ENCODE measurements at regions not wholly inside any gene's neighbourhood (a gene's known extent, or its start where the extent isn't known, plus 50 kb on each side); places are given as distances from the start of the nearest gene placed in this dataset.

DNA sequence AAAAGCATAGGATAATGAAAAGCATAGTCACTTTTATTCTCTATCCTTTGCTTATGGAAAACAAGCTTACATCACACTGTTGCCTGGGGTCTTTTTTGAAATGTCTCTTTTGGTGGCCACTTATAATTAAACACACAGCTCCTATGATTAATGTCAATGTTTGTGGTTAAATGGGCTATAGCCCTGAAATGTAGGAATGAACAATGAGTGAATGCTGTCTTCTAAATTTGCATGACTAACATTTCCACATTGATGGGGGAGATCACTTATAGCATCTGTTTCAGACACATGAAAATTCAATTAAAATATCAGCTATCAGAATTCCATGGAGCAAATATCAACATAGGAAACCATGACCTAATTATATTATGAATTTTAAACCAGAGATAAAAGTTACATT lies 171.4 kb upstream of the FAT3 start:
- Histone ChIP-seq H3K4me3 (ENCODE audit: low read length) (no peak overlapping the region), H3K4me2 (ENCODE audit: low read length) (no peak overlapping the region), H3K4me1 (ENCODE audit: control insufficient read depth, low read depth, low read length) (peaks cover 3% of the 10 kb centered on the region), H3K36me3 (ENCODE audit: control insufficient read depth, insufficient read depth, low read length) (no peaks in the 10 kb centered on the region), H3K56ac (ENCODE audit: low read length) (no peak overlapping the region), H4K5ac (ENCODE audit: low read length) (no peak overlapping the region), H2BK5ac (ENCODE audit: low read length) (no peak overlapping the region), H3K79me1 (ENCODE audit: low read length) (no peaks in the 10 kb centered on the region), H2BK15ac (replicated peaks; ENCODE audit: low read depth) (no peak overlapping the region), H3K18ac (ENCODE audit: low read length) (no peak overlapping the region), H3K27me3 (ENCODE audit: insufficient read depth, low read length, poor library complexity) (no peaks in the 10 kb centered on the region), H2BK120ac (ENCODE audit: low read depth, low read length) (no peak overlapping the region), H2AK5ac (ENCODE audit: low read length) (no peak overlapping the region), H3K9ac (ENCODE audit: low read length) (no peak overlapping the region), H3K23ac (ENCODE audit: low read length) (no peak overlapping the region), H3K79me2 (ENCODE audit: control insufficient read depth, insufficient read depth, low read length) (no peaks in the 10 kb centered on the region), H3K27ac (ENCODE audit: low read depth, low read length) (no peak overlapping the region), H3K4ac (ENCODE audit: low read depth, low read length) (no peak overlapping the region), H4K8ac (ENCODE audit: low read depth, low read length) (no peak overlapping the region)
- DNase-seq: no peak

DNA sequence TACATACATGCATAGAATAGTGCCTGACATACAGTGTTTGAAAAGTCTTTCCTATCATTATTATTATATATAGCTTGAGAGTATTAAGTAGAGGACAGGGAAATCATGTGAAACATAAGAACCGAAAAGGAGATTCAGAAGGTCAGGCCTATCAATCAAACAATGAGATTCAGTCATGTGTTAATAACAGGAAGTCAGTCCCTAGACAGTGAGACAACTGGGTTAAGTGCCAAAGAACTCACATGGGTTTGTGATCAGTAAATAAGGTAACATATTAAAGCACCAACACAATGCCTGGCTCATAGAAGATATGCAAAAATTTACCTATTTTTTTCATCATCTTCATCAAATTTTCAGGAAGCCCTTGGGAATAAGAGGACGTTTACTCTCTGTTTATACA lies 174.3 kb upstream of the FAT3 start:
- H3K56ac ChIP-seq (ENCODE audit: low read length): no peak overlapping the region
- H3K9ac ChIP-seq (ENCODE audit: low read length): no peak overlapping the region
- H3K4me3 ChIP-seq (ENCODE audit: low read length): no peak overlapping the region
- H4K5ac ChIP-seq (ENCODE audit: low read length): no peak overlapping the region
- no peaks in the 10 kb centered on the region for H3K36me3 ChIP-seq (ENCODE audit: control insufficient read depth, insufficient read depth, low read length)
- H3K4me2 ChIP-seq (ENCODE audit: low read length): no peak overlapping the region
- H3K23ac ChIP-seq (ENCODE audit: low read length): no peak overlapping the region
- no peaks in the 10 kb centered on the region for H3K27me3 ChIP-seq (ENCODE audit: insufficient read depth, low read length, poor library complexity)
- no peak overlapping the region for H3K18ac ChIP-seq (ENCODE audit: low read length)
- no peak overlapping the region for H4K8ac ChIP-seq (ENCODE audit: low read depth, low read length)
- no peak overlapping the region for H2BK120ac ChIP-seq (ENCODE audit: low read depth, low read length)
- no peak overlapping the region for H3K27ac ChIP-seq (ENCODE audit: low read depth, low read length)
- no peak for DNase-seq
- H3K4ac ChIP-seq (ENCODE audit: low read depth, low read length): no peak overlapping the region
- peaks cover 3% of the 10 kb centered on the region for H3K4me1 ChIP-seq (ENCODE audit: control insufficient read depth, low read depth, low read length)
- H3K79me1 ChIP-seq (ENCODE audit: low read length): no peaks in the 10 kb centered on the region
- no peaks in the 10 kb centered on the region for H3K79me2 ChIP-seq (ENCODE audit: control insufficient read depth, insufficient read depth, low read length)
- H2BK15ac ChIP-seq (replicated peaks; ENCODE audit: low read depth): no peak overlapping the region
- H2AK5ac ChIP-seq (ENCODE audit: low read length): no peak overlapping the region
- H2BK5ac ChIP-seq (ENCODE audit: low read length): no peak overlapping the region
- no CpG with 5 or more reads among the region's 2 CpGs for WGBS (ENCODE audit: extremely low coverage, insufficient coverage, low lambda C conversion rate)

DNA sequence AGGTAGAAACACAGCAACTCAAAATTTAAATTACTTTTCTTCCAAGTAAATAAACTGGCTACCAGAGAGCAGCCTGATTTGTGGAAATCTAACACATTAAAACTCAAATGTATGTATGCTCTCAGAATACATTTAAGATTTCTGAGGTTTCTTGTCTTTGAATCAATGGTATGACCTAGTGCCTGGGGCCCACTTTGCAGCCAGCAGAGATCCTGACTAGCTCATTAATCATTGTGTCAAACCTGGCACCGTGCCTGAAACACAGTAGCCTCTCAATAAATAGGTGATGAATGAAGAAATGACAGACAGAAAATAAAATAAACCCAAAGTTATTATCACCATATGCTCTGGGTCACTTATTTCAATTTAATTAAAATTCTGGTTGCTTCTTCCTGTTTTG lies 176.2 kb upstream of the FAT3 start:
- peaks cover 3% of the 10 kb centered on the region for H3K4me1 ChIP-seq (ENCODE audit: control insufficient read depth, low read depth, low read length)
- H3K4me2 ChIP-seq (ENCODE audit: low read length): no peak overlapping the region
- no peak overlapping the region for H3K18ac ChIP-seq (ENCODE audit: low read length)
- no peak overlapping the region for H2AK5ac ChIP-seq (ENCODE audit: low read length)
- no peak overlapping the region for H3K4ac ChIP-seq (ENCODE audit: low read depth, low read length)
- WGBS (ENCODE audit: extremely low coverage, insufficient coverage, low lambda C conversion rate): no CpG with 5 or more reads among the region's 1 CpG
- no peak overlapping the region for H3K23ac ChIP-seq (ENCODE audit: low read length)
- no peaks in the 10 kb centered on the region for H3K27me3 ChIP-seq (ENCODE audit: insufficient read depth, low read length, poor library complexity)
- H3K56ac ChIP-seq (ENCODE audit: low read length): no peak overlapping the region
- H2BK15ac ChIP-seq (replicated peaks; ENCODE audit: low read depth): no peak overlapping the region
- no peaks in the 10 kb centered on the region for H3K79me1 ChIP-seq (ENCODE audit: low read length)
- H2BK120ac ChIP-seq (ENCODE audit: low read depth, low read length): no peak overlapping the region
- no peak overlapping the region for H3K4me3 ChIP-seq (ENCODE audit: low read length)
- H4K5ac ChIP-seq (ENCODE audit: low read length): no peak overlapping the region
- DNase-seq: no peak
- no peaks in the 10 kb centered on the region for H3K79me2 ChIP-seq (ENCODE audit: control insufficient read depth, insufficient read depth, low read length)
- no peak overlapping the region for H3K9ac ChIP-seq (ENCODE audit: low read length)
- H3K36me3 ChIP-seq (ENCODE audit: control insufficient read depth, insufficient read depth, low read length): no peaks in the 10 kb centered on the region
- H2BK5ac ChIP-seq (ENCODE audit: low read length): no peak overlapping the region
- H3K27ac ChIP-seq (ENCODE audit: low read depth, low read length): no peak overlapping the region
- no peak overlapping the region for H4K8ac ChIP-seq (ENCODE audit: low read depth, low read length)

DNA sequence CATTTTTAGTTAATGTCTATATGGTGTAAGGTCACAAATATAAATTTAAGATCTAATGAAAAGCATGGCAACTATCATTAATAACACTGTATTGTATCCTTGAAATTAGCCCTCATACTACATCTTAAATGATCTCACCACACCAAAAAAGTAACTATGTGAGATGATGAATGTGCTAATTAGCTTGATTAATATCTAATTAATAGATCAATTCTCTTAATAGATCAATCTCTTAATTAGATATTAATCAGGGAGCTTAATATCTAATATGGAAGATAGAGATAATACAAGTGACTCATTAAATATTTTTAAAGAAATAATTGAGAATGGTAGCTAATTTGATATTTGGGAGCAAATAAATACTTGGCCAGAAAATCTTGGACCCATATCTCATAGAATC lies 178.5 kb upstream of the FAT3 start:
- Histone ChIP-seq H3K36me3 (ENCODE audit: control insufficient read depth, insufficient read depth, low read length) (no peaks in the 10 kb centered on the region), H3K4me3 (ENCODE audit: low read length) (no peak overlapping the region), H3K79me1 (ENCODE audit: low read length) (no peaks in the 10 kb centered on the region), H2AK5ac (ENCODE audit: low read length) (no peak overlapping the region), H3K56ac (ENCODE audit: low read length) (no peak overlapping the region), H3K4ac (ENCODE audit: low read depth, low read length) (no peak overlapping the region), H3K4me2 (ENCODE audit: low read length) (no peak overlapping the region), H2BK120ac (ENCODE audit: low read depth, low read length) (no peak overlapping the region), H2BK5ac (ENCODE audit: low read length) (no peak overlapping the region), H3K9ac (ENCODE audit: low read length) (no peak overlapping the region), H4K5ac (ENCODE audit: low read length) (no peak overlapping the region), H3K4me1 (ENCODE audit: control insufficient read depth, low read depth, low read length) (peaks cover 3% of the 10 kb centered on the region), H4K8ac (ENCODE audit: low read depth, low read length) (no peak overlapping the region), H3K18ac (ENCODE audit: low read length) (no peak overlapping the region), H3K23ac (ENCODE audit: low read length) (no peak overlapping the region), H3K27ac (ENCODE audit: low read depth, low read length) (no peak overlapping the region), H3K27me3 (ENCODE audit: insufficient read depth, low read length, poor library complexity) (no peaks in the 10 kb centered on the region), H3K79me2 (ENCODE audit: control insufficient read depth, insufficient read depth, low read length) (no peaks in the 10 kb centered on the region), H2BK15ac (replicated peaks; ENCODE audit: low read depth) (no peak overlapping the region)
- no peak for DNase-seq

DNA sequence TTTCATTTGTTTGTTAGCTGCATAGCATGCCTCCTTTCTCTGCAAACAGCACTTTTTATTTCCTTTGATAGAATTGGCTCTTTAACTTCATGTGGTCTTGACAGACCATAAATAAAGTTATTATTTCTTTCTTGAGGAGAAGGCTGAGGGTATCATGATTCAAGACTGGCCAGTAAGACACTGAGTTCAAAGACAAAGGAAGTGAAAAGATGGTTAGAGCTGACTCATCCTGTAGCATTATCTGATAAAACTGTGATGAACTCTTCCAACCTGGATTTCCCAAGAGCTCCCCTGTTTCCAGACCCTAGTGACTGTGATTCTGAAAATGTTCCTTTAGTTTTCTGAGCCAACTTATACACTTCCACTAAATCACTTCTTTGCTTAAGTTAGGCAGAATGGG lies 179.3 kb upstream of the FAT3 start:
- H3K23ac ChIP-seq (ENCODE audit: low read length): no peak overlapping the region
- H3K18ac ChIP-seq (ENCODE audit: low read length): no peak overlapping the region
- no peak overlapping the region for H2BK5ac ChIP-seq (ENCODE audit: low read length)
- no peak overlapping the region for H3K4ac ChIP-seq (ENCODE audit: low read depth, low read length)
- no peaks in the 10 kb centered on the region for H3K79me2 ChIP-seq (ENCODE audit: control insufficient read depth, insufficient read depth, low read length)
- no peak overlapping the region for H2BK15ac ChIP-seq (replicated peaks; ENCODE audit: low read depth)
- peak; percentile 67 for DNase-seq
- H3K56ac ChIP-seq (ENCODE audit: low read length): no peak overlapping the region
- no peak overlapping the region for H3K4me2 ChIP-seq (ENCODE audit: low read length)
- H2AK5ac ChIP-seq (ENCODE audit: low read length): no peak overlapping the region
- no peak overlapping the region for H4K5ac ChIP-seq (ENCODE audit: low read length)
- H3K4me1 ChIP-seq (ENCODE audit: control insufficient read depth, low read depth, low read length): peaks cover 3% of the 10 kb centered on the region
- no peaks in the 10 kb centered on the region for H3K36me3 ChIP-seq (ENCODE audit: control insufficient read depth, insufficient read depth, low read length)
- no peaks in the 10 kb centered on the region for H3K27me3 ChIP-seq (ENCODE audit: insufficient read depth, low read length, poor library complexity)
- no peak overlapping the region for H4K8ac ChIP-seq (ENCODE audit: low read depth, low read length)
- H3K9ac ChIP-seq (ENCODE audit: low read length): no peak overlapping the region
- no peak overlapping the region for H3K27ac ChIP-seq (ENCODE audit: low read depth, low read length)
- no peak overlapping the region for H2BK120ac ChIP-seq (ENCODE audit: low read depth, low read length)
- H3K79me1 ChIP-seq (ENCODE audit: low read length): no peaks in the 10 kb centered on the region
- H3K4me3 ChIP-seq (ENCODE audit: low read length): no peak overlapping the region

DNA sequence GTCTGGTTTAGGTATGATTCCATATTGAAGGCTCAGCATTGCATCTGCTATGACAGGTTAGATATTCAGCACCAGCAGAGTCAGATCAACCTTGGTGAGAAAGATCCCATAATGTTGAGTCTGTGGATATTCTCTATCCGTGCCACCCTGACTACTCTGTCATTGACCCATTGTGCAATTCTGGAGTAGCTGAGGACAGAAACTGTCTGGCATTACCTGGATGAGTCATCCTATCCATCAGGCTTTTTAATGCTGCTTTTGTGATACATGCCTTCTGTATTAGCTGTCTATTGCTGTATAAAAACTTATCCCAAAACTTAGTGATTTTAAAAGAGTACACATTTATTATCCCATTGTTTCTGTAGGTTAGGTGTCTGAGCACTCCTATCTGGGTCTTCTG lies 189.1 kb upstream of the FAT3 start:
- Histone ChIP-seq H3K27ac (ENCODE audit: low read depth, low read length) (no peak overlapping the region), H3K23ac (ENCODE audit: low read length) (no peak overlapping the region), H4K8ac (ENCODE audit: low read depth, low read length) (no peak overlapping the region), H3K4ac (ENCODE audit: low read depth, low read length) (no peak overlapping the region), H3K56ac (ENCODE audit: low read length) (no peak overlapping the region), H3K18ac (ENCODE audit: low read length) (no peak overlapping the region), H3K36me3 (ENCODE audit: control insufficient read depth, insufficient read depth, low read length) (no peaks in the 10 kb centered on the region), H3K4me2 (ENCODE audit: low read length) (no peak overlapping the region), H3K79me1 (ENCODE audit: low read length) (no peaks in the 10 kb centered on the region), H2BK5ac (ENCODE audit: low read length) (no peak overlapping the region), H3K9ac (ENCODE audit: low read length) (no peak overlapping the region), H2BK15ac (replicated peaks; ENCODE audit: low read depth) (no peak overlapping the region), H3K4me3 (ENCODE audit: low read length) (no peak overlapping the region), H2AK5ac (ENCODE audit: low read length) (no peak overlapping the region), H3K4me1 (ENCODE audit: control insufficient read depth, low read depth, low read length) (no peaks in the 10 kb centered on the region), H2BK120ac (ENCODE audit: low read depth, low read length) (no peak overlapping the region), H3K27me3 (ENCODE audit: insufficient read depth, low read length, poor library complexity) (no peaks in the 10 kb centered on the region), H4K5ac (ENCODE audit: low read length) (no peak overlapping the region), H3K79me2 (ENCODE audit: control insufficient read depth, insufficient read depth, low read length) (no peaks in the 10 kb centered on the region)
- DNase-seq: no peak
- WGBS (ENCODE audit: extremely low coverage, insufficient coverage, low lambda C conversion rate): no CpG with 5 or more reads among the region's 1 CpG

Data from mesendoderm (in vitro differentiated cells).